Midbrain (tissue), 1 donor: ENCODE measurements at regions not wholly inside any gene's neighbourhood (a gene's known extent, or its start where the extent isn't known, plus 50 kb on each side); places are given as distances from the start of the nearest gene placed in this dataset.
"Not testable (repeated sequence)": the region's sequence is repeated elsewhere in the genome, so short reads cannot be mapped to it uniquely, and the experiment has no call there.

ENCODE experiments used
- DNase-seq: peaks from one replicate; lab custom pipeline; 2025; lab: John Stamatoyannopoulos, UW

DNA sequence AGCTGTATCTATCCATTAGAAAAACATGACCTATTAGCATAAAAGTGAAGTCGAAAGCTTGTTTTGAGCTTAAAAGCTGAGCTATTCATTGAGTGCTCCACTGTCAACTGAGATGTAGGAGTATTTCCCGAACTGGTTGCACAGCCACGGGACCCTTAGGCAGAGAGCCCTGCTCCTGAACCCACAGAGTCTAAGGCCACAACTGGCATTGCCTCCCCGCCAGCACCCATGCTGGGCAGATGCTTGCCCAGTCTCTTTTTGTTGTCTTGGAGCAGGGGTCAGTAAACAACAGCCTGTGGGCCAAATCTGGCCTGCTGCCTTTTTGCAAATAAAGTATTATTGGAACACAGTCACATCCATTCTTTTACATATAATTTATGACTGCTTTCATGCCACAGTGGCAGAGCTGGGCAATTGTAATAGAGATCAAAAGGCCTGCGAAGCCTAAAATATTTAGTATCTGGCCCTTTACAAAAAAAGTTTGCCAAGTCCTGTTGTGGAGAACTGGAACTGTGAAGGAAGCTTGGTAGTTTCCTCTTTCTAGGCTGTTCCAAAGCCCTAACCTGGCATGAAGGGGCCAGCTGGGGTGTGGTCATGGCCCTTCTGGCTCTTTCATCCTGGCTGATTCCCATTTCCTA lies 58.4 kb upstream of the WAPL start:
- peak; percentile 60 for DNase-seq

GRCh38 chr10:86580521-86580891 lies 58.9 kb upstream of the WAPL start:
- DNase-seq = peak; percentile 60

DNA sequence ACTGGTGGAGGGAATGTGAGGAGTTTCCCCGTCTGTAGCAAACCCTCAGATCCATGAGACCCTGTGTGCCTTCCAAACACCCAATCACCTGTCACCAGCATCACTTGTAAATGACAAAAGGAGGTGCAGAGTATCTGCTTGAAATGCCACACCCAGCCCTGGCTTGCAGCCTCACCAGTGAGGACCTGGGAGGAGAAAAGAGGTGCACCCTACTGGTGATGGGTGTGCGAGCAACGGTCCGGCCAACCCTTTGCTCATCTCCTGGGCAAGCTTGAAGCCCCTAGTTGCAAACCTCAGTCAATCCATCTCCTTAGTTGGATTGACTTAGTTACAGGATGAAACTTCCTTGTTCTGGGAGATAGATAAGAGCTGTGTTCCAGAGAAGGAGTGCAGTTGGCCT lies 62.4 kb upstream of the WAPL start:
- DNase-seq = no peak

GRCh38 chr10:86585037-86585929 lies 63.7 kb upstream of the WAPL start:
- peak; percentile 87 for DNase-seq

GRCh38 chr10:86586516-86586915 lies 64.9 kb upstream of the WAPL start:
- peak; percentile 54 for DNase-seq

DNA sequence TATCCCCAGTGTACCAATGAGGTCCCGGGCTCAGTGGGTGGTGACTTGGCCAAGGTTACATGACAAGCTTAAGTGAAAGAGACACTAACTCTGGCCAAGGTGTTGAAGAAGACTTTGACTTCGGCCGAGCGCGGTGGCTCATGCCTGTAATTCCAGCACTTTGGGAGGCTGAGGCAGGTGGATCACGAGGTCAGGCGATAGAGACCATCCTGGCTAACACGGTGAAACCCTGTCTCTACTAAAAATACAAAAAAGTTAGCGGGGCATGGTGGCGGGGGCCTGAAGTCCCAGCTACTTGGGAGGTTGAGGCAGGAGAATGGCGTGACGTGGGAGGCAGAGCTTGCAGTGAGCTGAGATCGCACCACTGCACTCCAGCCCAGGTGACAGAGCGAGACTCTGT lies 65.6 kb upstream of the OPN4 start:
- DNase-seq = not testable (repeated sequence)

DNA sequence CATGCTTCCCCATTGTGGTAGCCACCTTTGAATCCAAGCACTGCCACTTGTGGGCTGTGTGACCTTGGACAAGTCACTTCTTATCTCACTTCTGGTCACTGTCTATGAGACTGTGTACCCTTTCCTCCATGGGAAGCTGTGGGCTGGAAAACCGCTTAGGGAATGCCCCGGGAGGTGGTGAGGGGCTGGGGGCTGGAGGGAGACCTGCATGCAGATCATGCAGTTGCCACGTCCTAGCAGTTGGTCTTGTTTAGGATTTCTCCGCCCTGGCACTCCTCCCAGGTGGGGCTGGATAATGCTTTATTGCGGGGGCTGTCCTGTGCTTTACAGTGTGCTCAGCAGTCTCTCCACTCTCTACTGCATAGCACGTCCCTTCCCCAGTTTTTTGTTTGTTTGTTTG lies 62.9 kb upstream of the OPN4 start:
- DNase-seq = no peak

DNA sequence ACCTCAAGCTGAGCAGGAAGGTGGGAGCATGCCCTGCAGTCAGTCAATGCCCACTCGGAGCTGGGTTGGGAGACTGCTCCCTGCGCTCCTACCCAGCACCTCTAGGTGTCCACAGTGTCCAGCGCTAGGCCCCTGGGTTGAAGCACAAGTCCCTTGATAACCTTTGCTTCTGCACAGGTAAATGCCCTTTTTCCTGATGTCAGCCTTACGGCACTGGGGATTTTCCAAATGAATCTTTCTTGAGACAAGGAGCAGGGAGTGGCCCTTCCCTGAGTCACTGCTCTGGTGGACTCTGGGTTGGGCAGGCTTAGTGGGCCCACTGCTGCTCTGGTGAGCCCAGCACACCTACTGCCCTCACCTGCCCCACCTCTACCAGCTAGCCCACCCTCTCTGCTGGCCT lies 61.9 kb upstream of the OPN4 start:
- no peak for DNase-seq

DNA sequence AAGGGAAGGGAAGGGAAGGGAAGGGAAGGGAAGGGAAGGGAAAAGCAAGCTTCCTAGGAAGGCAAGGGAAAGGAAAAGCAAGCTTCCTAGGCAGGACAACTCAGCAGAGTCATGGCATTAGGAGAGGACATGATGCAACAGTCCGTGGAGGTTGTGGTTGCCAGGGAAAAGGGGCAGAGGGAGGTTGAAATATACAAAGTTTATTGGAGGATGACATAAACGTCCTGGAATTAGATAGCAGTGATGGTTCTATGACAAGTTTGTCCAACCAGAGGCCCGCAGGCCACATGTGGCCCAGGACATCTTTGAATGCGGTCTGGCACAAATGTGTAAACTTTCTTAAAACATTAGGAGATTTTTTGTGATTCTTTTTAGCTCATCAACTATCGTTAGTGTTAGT lies 59.8 kb upstream of the OPN4 start:
- no peak for DNase-seq

DNA sequence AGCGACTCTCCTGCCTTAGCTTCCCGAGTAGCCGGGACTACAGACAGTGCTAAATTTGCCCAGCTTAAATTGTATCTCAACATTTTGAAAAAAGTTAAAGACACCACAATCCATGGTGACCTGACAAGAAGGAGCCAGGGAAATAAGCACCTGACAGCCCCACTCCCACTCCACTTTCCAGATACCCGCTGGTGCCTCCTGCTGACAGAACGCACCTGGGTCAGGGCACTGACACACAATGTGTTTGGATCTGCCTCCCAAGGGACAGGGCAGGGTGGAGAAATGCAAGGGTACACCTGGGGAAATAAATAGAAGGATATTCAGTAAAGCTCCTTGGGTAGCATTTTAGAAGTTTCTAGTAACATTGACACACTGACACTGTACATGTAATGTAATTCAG lies 58.9 kb upstream of the OPN4 start:
- DNase-seq = no peak

DNA sequence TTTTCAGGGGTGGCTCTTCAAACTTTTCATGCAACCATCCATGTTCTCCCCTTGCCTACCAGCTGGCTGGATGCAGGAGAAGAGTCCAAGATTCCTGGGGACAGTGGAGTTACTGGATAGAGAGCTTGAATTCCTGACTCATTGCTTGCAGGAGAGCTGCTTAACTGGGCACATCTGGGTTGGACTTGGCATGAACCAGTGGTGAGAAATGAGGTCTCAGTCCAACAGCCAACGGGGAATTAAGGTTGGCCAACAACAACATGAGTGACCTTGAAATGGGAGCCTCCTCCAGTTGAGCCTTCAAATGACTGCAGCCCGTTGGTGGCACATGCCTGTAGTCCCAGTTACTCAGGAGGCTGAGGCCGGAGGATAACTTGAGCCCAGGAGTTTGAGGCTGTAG lies 58.1 kb upstream of the OPN4 start:
- DNase-seq = no peak

DNA sequence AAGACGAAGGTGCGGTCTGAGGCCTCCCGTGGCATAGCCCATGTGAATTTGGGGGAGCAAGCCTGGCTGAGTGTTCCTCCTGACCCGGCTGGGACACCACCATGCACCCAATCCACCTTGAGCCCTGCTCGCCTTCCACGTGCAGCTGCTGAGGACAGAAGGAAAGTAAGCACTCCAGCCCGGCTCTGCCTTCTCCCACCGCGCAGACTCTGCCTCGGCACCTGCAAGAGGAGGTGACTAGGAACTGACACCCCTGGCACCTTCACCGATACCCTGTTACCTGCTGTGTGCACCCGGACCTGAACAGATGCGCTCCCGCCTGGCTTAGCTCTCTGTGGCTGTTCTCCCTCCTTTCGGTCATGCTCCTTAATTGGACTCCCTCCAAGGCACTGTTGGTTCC lies 57.0 kb upstream of the OPN4 start:
- no peak for DNase-seq

DNA sequence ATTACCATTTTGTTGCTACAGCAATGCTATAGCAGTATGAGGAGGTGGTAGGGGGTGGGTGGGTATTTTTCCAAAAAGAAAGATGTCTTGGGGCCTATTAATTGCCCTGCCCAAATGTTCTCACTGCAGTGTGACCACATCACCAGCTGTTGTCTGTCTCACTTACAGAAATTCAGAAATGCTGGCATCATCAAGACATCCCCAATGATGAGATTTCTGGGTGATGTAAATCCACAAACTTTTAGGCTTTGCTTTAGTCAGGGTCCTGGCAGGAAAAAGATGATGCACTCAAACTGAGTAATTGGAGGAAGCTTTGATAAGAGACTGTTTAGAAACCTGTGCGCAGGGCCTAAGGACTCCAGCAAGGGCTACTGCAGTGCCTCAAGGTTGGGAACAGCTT lies 56.2 kb upstream of the OPN4 start:
- DNase-seq = no peak

DNA sequence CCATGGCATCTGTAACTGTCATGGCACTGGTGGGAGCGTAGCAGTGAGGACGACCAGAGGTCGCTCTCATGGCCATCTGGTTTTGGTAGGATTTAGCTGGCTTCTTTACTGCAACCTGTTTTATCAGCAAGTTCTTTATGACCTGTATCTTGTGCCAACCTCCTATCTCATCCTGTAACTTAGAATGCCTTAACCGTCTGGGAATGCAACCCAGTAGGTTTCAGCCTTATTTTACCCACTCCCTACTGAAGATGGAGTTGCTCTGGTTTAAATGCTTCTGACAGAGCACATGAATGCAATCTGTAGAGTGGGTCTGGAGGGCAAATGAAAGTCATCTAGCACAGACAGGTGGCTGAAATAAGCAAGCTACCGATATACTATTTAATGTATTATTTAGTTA lies 55.3 kb upstream of the OPN4 start:
- DNase-seq = no peak

GRCh38 chr10:86599729-86600128 lies 54.6 kb upstream of the OPN4 start:
- DNase-seq = no peak

- DNase-seq = no peak
Observed at GRCh38 chr10:86600296-86600695, 54.1 kb upstream of the OPN4 start.

DNA sequence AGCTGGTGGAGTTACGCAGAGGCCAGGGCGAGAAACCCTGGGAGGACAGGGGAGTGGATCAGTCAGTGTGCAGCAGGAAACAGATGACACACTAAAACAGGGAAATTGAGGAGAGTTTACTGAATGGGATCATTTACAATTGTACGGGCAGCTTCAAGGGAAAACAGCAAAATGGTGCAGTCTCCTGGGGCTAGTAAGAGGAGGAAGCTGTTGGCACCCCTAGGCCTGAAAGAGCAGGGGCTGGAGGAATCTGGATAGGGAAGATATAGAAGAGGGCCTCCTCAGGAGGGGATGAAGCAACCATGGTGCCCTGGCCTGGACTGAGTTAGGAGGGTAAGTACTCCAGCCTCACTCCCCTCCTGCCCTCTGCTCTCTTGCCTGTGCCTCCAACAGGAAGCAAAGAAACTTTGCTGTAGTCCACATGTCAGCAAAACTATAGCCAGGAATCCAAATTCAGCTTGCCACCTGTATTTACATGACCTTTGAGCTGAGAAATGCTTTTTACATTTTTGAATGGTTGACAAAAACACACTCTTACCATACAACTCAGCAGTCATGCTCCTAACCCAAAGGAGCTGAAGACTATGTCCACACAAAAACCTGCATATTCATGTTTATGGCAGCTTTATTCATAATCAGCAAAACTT lies 52.3 kb upstream of the OPN4 start:
- no peak for DNase-seq

DNA sequence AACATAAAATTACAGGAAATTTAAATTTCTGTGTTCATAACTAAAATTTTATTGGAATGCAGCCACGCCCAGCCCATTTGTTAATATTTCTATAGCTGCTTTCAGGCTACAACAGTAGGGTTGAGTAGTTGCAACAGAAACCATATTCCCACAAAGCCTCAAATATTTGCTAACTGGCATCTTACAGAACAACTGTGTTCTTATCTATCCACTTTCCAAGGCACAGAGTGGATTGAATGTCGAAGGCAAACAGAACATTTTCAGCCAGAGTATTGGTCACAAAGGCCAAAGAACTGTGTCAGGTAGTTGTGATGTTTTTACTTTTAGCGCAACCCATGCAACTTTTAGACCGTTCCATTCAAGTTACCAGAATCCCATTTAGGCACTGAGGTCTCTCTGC lies 51.1 kb upstream of the OPN4 start:
- DNase-seq = no peak
